Esophagus squamous epithelium (tissue), 4 donors: ENCODE measurements at regions not wholly inside any gene's neighbourhood (a gene's known extent, or its start where the extent isn't known, plus 50 kb on each side); places are given as distances from the start of the nearest gene placed in this dataset.

Source experiments
- CTCF ChIP-seq, 6 experiments: fragments of 450-650 bp in 4 of 6; fragments of 200-600 bp in 2 of 6; sonication (generic) in 2 of 6; IDR thresholded peaks; one replicate each; pipeline ENCODE4 v1.5.1; 2016 to 2019; ENCODE audit warnings: antibody characterized with exemption in 6 of 6, mild to moderate bottlenecking in 4 of 6, moderate library complexity in 4 of 6
- POLR2A ChIP-seq, 4 donors: fragments of 450-650 bp; IDR thresholded peaks; one replicate each; pipeline ENCODE4 v1.6.1; 2017; ENCODE audit warnings: antibody characterized with exemption in 4 of 4, mild to moderate bottlenecking in 4 of 4, moderate library complexity in 3 of 4

- TF ChIP-seq POLR2A (IDR thresholded peaks at IDR 0.05) (no peak), CTCF (IDR thresholded peaks at IDR 0.05) (no peak)
These were observed 62.2 kb upstream of the ZNF462 start for GRCh38 chr9:106800701-106801270.
